ENCODE measurements at regions not wholly inside any gene's neighbourhood (a gene's known extent, or its start where the extent isn't known, plus 50 kb on each side); places are given as distances from the start of the nearest gene placed in this dataset.
"Not testable (repeated sequence)": the region's sequence is repeated elsewhere in the genome, so short reads cannot be mapped to it uniquely, and the experiment has no call there.

DNA sequence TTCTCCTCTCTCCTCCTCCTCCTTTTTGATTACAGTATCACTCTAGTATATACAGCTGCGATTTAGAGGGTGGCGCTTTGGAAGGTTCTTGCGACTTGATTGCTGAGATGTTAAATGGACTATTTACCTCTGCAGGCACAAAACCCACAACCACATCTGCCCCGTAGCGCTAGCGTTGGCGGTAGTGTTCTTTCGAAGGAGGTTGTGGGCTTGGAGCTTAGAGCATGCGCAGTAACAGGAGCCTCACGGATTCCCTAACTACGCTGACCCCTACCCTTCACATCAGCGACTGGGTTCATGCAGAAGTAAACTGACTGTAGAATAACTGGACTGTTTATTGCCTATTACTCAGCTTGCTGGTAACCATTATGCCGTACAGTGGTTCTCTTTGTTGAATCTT lies 58.0 kb downstream of the CGGBP1 start:
- DNase-seq (ENCODE audit: low spot score), result no peak

- no peak for DNase-seq (ENCODE audit: low spot score)
Observed at GRCh38 chr3:87997966-87998365, 60.8 kb downstream of the CGGBP1 start.

- no peak for DNase-seq (ENCODE audit: low spot score)
Observed at GRCh38 chr3:87997298-87997697, 61.5 kb downstream of the CGGBP1 start.

DNA sequence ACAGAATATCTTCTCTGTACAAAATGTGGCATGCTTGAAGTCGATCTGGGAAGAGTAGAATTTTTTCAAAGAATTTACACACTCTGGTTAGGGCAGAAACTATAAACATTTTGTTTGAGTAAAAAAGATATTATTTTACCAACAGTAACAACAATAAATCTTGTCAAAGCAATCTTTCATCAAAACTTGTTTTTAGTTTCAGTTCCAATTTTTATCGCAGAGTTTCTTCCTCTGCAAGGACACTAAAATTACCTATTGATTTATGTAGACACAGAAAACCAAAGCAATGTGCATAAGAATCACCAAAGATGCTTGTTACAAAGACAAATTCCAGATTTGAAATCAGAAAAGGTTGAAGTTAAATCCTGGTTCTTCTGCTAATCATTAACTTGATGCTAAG lies 61.9 kb downstream of the CGGBP1 start:
- DNase-seq (ENCODE audit: low spot score), result no peak

GRCh38 chr3:87993566-87993965 lies 65.2 kb downstream of the CGGBP1 start:
- no peak for DNase-seq (ENCODE audit: low spot score)

DNA sequence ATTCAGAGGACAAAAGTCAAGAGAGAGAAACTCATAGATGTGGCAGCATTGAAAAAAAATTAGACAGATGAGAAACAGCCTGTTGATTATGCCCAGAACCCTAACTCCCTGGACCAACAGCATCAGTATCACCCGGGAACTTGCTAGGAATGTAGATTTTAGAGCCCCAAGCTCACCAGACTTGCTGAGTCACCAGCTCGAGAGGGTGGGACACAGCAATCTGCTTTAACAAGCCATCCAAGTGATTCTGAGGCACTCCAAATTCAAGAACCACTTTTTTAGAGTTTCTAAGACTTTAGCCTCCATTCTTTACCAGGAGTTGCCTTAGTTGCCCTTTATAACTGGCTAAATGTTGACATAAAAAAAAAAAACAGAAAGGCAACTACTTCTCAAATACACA lies 70.9 kb downstream of the CGGBP1 start:
- no peak for DNase-seq (ENCODE audit: low spot score)

DNA sequence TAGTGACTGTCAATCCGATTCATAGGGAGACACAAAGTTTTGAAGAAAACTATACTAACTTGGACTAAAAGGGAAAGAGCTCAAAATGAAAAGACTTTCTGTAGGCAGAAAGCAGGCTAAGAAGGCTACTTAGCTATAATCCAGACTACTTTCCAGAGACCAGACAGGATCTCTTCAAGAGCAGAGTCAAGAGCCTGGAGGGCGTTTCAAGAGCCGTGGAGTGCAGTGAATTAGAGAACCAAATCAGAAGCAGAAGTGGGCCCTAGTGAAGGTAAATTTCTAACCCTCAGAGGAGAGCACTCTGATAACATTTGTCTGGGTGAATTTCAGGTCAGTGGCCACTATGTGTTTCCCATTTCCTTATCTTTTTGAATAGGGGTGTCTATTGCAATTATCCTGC lies 76.4 kb downstream of the CGGBP1 start:
- no peak for DNase-seq (ENCODE audit: low spot score)

GRCh38 chr3:87979527-87979926 lies 79.3 kb downstream of the CGGBP1 start:
- DNase-seq (ENCODE audit: low spot score), result no peak

DNA sequence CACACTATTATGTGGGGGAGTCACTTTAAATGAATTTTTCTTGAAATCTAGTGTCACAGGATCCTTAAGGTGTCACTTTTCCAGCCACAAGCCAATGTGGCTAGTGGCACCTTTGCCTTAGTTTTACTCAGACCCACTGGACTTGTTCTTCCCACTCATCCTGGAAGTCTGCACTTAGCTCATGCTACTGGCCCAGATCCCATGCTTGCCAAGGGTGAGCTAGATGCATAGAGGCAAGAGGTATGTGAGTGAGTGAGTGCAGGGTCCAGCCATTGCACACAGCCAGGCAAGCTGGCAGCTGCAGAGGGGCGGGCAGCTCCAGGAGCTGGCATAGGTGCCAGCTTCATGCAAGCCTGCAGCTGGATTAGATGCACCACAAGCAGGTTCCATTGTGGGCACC lies 81.0 kb downstream of the CGGBP1 start:
- DNase-seq (ENCODE audit: low spot score), result no peak

DNA sequence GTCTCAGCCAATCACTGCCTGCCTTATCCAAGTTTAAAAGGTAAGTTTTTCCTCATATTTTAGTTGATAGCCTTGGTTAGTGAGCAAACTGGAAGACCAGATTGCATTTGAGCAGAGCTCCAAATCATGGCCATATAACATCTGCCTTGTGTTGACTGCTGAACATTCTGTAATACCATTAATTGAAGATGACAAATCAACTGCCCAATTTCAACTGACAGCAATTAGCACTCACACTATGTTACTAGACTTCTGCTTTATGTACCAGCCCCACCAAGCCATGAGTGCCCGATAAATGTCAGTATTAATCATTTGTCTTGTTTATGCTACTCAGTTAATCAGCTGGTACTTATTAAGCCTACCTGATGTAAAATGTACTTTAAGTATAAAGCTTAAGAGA lies 83.1 kb downstream of the CGGBP1 start:
- no peak for DNase-seq (ENCODE audit: low spot score)

- DNase-seq (ENCODE audit: low spot score), result no peak
Observed at GRCh38 chr3:87973906-87974305, 84.9 kb downstream of the CGGBP1 start.

- DNase-seq (ENCODE audit: low spot score), result no peak
Observed at GRCh38 chr3:87969620-87970019, 89.2 kb downstream of the CGGBP1 start.

DNA sequence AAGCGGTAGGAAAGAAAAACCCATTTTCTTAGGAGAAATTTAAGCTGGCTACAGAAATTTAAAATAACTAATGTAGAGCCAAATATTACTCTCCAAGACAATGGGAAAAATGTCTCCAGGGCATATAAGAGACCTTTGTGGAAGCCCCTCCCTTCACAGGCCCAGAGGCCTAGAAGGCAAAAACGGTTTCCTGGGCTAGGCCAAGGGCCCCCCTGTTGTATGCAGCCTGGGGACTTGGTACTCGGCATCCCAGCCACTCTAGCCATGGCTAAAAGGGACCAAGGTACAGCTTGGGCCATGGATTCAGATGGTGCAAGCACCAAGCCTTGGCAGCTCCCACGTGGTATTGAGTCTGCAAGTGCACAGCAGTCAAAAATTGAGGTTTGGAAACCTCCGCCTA lies 90.1 kb downstream of the CGGBP1 start:
- no peak for DNase-seq (ENCODE audit: low spot score)

DNA sequence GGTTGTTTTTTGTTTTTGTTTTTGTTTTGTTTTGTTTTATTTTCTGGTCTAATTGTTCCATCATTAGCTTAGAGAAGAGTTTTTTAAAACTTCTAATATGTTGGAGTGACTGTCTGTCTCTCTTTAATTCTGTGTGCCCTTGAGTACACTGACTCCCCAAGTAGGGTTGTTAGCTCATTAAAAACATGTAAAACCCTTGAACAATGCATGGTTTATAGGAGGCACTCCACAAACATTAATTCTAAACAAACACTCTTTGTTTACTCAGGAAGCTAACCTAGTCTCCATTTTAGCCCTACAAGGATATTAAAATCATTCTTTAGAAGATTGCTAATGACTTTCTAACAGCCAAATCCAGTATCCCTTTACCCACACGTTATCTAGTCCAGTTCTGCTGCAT lies 100.5 kb downstream of the CGGBP1 start:
- no peak for DNase-seq (ENCODE audit: low spot score)

- no peak for DNase-seq (ENCODE audit: low spot score)
Observed at GRCh38 chr3:87957575-87957974, 101.2 kb downstream of the CGGBP1 start.

GRCh38 chr3:87949879-87950208 lies 109.0 kb downstream of the CGGBP1 start:
- no peak for DNase-seq (ENCODE audit: low spot score)

DNA sequence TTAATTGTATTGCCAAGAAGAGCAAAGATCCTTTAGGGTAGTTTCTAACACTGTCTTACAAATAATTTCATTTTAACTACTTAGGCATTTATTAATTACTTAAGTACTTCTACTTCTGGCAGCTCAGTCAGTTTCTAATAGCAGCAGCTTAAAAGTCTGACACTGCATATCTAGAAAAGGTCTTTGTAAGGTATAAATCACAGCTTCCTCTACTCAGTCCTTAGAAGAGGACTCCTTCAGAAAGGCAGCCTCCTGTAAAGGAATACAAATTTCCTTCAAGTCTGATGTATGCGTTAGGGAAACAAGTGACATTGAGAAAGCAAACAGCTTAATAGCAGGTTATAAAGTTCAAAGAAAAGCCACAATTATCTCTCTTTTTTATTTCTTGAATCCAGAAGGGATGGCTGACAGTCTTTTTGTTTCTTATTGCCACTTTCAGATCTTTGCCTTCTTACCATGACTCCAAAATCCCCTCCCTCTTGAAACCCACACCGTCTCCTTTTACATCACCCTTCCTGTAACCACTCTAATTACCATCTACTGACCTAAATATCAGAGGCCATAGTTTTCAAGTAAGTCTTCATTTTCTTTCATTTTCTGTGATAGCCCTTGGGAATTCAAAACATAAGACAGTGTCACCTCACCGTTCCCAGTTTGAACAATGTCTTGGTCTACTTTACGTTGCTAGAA lies 109.5 kb downstream of the CGGBP1 start:
- no peak for DNase-seq (ENCODE audit: low spot score)

- not testable (repeated sequence) for DNase-seq (ENCODE audit: low spot score)
Observed at GRCh38 chr3:87946007-87946406, 112.8 kb downstream of the CGGBP1 start.

GRCh38 chr3:87942256-87942655 lies 116.5 kb downstream of the CGGBP1 start:
- not testable (repeated sequence) for DNase-seq (ENCODE audit: low spot score)

- DNase-seq (ENCODE audit: low spot score), result no peak
Observed at GRCh38 chr3:87924485-87924884, 134.3 kb downstream of the CGGBP1 start.

- DNase-seq (ENCODE audit: low spot score), result no peak
Observed at GRCh38 chr3:87920549-87920948, 138.3 kb downstream of the CGGBP1 start.

DNA sequence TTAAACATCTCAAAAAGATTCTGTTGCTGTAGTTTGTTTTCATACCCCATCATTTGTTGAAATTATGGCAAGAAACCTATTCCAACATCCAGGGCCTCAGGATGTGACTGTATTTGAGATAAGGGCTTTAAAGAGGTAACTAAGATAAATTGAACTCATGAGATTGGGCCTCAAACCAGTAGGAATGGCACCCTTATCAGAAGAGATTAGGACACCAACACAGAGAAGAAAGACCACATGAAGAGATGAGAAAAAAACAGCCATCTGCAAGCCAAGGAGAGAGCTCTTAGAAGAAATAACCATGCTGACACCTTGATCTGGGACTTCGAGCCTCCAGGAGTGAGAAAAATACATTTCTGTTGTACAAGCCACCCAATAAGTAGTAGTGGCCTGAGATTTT lies 157.7 kb downstream of the CGGBP1 start:
- DNase-seq (ENCODE audit: low spot score), result no peak

DNA sequence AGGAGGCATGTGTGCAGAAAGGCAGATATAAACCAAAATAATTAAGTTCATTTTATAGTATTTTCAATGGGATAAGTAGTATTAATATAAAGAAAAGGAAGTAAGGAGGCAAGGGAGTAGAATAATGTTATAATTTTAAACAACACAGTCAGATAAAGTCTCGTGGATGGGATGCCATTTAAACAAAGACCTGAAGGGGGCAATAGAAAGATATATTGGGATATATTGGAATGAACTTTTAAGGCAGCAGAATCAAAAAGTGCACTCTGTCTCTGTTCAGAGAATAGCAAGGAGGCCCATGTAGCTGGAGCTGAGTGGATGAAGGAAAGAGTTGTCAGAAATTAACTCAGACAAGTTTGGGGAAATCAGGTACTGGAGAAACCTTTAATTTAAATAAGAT lies 158.7 kb downstream of the CGGBP1 start:
- DNase-seq (ENCODE audit: low spot score), result peak; percentile 1

DNA sequence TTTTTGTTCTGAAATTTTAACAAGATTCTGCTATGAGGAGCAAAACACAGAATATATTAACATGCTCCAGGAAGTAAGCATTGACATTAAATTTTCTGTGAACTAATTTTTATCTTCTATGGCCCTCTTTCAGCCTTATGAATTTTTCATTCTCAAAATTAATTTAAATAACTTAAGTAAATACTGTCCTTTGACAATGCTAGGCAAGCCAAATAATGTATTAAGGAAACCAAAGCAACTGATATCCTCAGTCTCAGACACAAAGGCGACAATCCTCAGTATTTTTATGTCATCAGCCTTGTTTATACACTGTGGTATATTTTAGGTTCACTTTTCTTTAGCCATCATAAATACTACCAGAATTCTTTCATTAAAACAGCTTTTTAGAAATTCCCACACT lies 159.8 kb downstream of the CGGBP1 start:
- DNase-seq (ENCODE audit: low spot score), result no peak

DNA sequence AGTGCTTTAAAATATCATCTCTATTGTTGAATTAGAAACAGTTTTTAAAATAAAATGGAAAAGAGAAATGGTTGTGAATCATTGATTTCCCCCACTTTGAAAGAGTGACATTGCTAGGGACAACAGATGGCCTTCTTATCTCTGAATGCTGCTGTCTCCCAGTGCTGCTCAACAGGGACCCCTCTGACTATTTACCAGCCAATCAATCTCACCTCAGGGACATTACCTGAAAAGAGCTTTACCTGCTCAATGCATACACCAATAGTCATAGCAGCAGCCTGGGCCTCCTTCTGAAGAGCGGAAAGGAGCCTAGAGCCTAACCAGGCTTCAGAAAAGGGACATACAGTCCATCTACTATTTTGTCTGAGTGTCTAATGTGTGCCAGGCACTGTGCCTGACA lies 162.8 kb downstream of the CGGBP1 start:
- no peak for DNase-seq (ENCODE audit: low spot score)

Data from cerebellar cortex (tissue), 1 donor.